GM12864 (cell line): ENCODE measurements at regions not wholly inside any gene's neighbourhood (a gene's known extent, or its start where the extent isn't known, plus 50 kb on each side); places are given as distances from the start of the nearest gene placed in this dataset.

Experiments
- DNase-seq: peaks from one replicate; pipeline ENCODE4 v3.0.0-alpha.2; 2011; ENCODE audit warnings: low read depth
- H3K4me3 ChIP-seq: 2 replicates; pipeline ENCODE4 v1.5.1; 2011; ENCODE audit warnings: mild to moderate bottlenecking, low read depth, low read length, control low read depth
- TF ChIP-seq, protein P1 (sequence below): IDR thresholded peaks from 2 replicates; pipeline ENCODE4 v1.5.1; 2011; ENCODE audit warnings: low read depth, mild to moderate bottlenecking, moderate library complexity, low read length, control low read depth, inconsistent platforms; ENCODE audit errors: missing control alignments

DNA sequence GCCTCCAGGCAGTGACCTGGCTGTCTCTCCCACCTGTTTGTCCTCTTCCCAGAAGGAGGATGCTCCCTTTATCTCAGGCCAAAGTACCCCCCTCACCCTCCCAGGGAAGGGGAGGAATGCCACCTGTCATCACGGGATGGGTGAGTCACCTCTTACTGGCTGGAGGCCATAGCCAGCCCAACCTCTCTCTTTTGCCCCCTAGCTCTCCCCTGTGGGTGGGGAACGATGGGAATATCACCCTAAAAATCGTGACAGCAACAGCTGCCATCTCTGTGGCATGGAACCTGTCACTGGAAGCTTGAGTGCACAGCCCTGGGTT is 137.5 kb upstream of the PTPN1 start:
- no peak overlapping the region for H3K4me3 ChIP-seq
- TF ChIP-seq, protein P1, sequence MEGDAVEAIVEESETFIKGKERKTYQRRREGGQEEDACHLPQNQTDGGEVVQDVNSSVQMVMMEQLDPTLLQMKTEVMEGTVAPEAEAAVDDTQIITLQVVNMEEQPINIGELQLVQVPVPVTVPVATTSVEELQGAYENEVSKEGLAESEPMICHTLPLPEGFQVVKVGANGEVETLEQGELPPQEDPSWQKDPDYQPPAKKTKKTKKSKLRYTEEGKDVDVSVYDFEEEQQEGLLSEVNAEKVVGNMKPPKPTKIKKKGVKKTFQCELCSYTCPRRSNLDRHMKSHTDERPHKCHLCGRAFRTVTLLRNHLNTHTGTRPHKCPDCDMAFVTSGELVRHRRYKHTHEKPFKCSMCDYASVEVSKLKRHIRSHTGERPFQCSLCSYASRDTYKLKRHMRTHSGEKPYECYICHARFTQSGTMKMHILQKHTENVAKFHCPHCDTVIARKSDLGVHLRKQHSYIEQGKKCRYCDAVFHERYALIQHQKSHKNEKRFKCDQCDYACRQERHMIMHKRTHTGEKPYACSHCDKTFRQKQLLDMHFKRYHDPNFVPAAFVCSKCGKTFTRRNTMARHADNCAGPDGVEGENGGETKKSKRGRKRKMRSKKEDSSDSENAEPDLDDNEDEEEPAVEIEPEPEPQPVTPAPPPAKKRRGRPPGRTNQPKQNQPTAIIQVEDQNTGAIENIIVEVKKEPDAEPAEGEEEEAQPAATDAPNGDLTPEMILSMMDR = no peak
- DNase-seq = no peak

DNA sequence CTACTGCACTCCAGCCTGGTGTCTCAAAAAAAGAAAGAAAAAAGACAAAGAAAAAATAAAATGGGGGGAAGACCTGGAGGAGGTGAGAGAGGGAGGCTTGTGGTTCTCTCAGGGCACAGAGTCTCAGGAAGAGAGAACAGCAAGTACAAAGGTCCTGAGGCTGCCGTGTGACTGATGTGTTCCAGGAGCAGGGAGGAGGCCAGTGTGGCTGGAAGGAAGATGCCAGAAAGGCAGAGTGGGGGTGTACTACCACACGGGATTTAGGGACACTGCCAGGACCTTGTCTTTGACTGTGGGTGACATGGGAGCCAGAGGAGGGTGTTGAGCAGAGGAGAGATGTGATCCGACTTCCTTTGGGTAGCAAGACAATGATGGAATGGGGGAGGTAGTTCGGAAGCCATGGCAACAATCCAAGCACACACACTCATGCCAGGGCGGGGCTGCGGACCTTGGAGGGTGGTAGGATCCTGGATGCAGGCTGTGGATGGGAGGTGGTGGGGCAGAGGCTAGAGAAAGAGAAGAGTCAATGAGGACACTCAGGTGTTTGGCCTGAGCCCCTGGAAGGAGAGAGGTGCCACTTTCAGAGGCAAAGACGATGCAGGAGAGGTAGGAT is 136.4 kb upstream of the PTPN1 start:
- TF ChIP-seq, protein P1 = no peak
- no peak for DNase-seq
- H3K4me3 ChIP-seq = no peak overlapping the region

DNA sequence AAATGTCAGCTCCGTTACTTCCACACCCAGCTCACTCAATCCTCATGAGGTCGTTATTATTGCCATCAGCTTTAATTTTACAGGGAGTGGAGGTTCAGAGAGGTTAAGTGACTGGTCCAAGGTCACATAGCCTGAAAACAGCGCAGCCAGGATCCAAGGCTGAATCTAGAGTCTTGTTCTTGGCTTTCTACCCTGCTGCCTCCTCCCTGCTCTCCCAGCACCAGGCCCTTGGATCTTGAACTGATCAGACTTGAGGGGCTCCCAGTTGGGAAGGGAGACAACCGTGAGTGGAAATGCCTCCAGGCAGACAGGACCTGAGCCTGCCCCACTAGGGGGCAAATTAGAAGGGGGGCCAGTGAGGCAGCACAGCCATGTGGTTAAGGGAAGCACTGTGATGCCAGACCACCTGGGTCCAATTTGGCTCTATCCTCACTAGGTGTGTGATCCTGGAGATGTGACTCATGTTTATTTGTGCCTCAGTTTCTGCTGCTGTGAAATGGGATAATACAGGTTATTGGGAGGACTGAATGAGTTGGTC is 135.6 kb upstream of the PTPN1 start:
- no peak for DNase-seq
- TF ChIP-seq, protein P1 = no peak
- H3K4me3 ChIP-seq = no peak overlapping the region

DNA sequence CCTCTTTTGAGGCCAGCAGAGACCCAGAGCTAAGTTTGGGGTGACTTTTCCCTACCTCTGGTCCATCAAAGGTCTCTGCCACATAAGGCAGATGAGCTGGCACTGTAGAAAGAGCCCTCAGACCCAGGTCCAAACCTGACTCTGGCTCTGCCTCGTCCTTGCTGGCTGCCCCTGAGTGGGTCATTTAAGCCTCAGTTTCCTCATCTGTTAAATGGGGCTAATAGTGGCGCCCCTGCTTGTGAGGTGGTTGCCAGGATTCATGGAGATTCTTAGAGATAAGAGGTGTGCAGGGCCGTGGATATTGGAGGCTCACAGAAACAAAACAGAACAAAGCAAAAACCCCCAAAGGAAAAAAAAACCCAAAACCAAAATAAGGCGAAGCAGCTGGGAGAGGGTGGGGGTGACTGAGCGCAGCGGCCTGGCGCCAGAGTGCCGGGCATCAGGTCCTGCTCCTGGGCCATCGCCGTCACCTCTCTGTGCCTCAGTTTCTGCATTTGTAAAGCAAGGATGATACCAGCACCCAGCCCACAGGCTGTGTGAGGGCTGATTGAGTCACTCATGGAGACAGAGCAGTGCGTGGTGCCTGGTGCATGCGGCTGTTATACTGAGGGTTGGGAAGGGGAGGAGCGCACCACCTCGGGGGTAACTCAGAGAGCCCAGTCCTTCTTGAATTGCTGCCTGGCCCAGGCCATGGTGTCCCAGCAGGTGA is 133.8 kb upstream of the PTPN1 start:
- TF ChIP-seq, protein P1 = no peak
- no peak for DNase-seq
- no peak overlapping the region for H3K4me3 ChIP-seq

DNA sequence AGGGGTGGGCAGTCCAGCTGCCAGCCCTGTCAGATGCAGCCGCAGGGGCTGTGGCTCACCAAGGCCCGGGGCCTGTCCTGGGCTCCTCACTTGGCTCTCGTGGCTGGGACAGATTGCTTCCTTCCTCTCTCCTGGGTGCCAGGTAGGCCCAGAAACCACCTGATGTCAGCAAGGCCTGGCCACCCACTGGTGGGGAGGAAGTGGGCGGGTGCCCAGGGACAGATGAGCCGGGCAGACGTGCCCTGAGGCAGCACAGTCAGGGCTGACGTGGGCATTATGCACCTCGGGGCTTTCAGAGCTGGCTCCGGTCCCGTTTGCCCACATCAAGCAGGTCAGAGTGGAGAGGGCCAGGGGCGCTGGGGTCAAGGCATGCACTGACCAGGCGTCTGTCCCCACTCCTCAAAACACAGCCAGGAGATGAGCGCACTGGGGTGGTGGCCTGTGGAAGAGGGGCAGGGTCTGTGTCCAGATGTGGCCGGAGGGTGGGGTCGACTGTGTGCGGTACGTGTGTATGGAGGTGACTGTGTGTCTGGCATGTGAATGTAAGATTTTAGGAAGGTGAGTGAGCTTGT is 133.2 kb upstream of the PTPN1 start:
- H3K4me3 ChIP-seq = no peak overlapping the region
- TF ChIP-seq, protein P1 = no peak
- DNase-seq = no peak

DNA sequence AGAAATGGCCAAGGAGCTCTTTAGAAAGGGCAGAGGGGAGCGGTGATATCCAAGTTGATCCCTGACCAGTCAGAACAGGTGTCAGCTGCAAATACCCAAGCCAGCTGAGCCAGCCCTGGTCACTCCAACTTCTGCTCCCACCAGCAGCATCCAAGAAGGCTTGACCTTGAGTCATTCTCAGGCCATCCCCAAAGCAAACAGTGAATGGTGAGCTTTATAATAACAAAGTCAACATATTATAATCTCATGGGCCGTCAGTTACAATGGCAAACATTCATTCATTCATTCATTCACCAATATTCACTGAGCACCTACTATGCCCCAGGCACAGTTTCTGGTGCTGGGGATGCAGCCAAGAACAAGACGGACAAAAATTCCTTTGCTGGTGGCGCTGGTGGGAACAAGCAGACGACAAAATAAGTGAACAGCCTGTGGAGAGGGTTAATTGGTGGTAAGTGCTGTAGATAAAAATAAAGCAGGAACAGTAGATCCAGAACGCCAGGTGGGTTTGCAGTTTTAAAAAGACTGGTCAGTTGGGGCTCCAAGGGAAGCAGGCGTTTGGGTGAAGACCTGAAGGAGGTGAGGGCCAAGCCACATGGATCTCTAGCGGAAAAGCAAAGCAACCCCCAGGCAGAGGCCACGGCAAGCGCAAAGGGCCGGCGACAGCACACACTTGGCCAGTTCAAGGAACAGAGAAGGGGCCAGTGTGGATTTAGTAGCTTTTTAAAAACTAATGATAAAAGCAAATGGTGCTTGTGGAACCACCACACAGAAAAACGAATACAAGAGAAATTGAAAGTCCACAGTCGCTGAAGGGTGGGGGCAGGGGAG is 131.8 kb upstream of the PTPN1 start:
- H3K4me3 ChIP-seq = no peak overlapping the region
- TF ChIP-seq, protein P1 = no peak
- no peak for DNase-seq
